Stimulated activated CD4-positive, alpha-beta T cell treated with anti-CD3 and anti-CD28 coated beads, Interleukin-15, amount 100 ng/mL, for 1 hour (primary cell): ENCODE measurements at regions not wholly inside any gene's neighbourhood (a gene's known extent, or its start where the extent isn't known, plus 50 kb on each side); places are given as distances from the start of the nearest gene placed in this dataset.
"Not testable (repeated sequence)": the region's sequence is repeated elsewhere in the genome, so short reads cannot be mapped to it uniquely, and the experiment has no call there.

Experiments
- DNase-seq, 2 donors: peaks; one replicate each; pipeline ENCODE4 v3.0.0-alpha.2; 2020; ENCODE audit warnings: low read depth in 1 of 2, low spot score in 1 of 2

DNA sequence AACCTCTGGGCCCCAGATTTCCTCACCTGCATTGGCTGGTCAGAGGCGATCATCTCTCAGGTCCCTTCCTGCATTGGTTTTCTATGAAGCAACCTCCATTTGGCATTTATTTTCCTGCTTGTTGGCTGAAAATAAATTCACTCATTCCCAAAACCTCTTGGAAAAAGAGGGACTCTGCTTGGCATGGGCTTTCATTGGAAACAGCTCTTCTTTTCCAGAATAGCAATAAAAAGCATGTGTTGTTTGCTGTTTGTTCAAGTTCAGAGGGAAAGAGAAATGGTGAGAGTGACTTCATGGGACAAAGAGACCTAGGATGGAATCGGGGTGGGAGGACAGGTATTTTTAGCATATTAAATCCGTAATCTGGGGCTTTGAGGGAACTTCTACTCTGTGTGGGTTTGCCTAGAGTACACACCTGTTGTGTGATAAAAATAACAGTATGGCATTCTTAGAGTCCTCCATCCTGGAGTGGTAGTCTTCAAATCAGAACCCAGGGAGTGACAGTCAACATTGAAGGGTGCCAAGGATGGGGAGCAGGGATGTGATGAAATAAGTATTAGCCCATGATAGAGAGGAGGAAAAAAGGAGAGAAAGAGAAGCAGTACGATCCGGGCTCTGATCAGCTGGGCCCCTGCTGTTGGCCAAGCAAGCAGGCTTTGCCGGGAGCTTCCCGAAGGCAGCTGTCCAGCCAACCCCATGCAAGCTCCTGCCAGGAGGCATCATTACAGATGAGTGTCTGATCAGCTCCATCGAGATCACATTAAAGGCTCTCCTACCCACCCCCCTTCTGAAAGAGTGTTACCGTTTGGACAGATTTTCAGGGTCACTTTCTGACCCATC lies 131.9 kb upstream of the NFIA start:
- DNase-seq, result no peak

DNA sequence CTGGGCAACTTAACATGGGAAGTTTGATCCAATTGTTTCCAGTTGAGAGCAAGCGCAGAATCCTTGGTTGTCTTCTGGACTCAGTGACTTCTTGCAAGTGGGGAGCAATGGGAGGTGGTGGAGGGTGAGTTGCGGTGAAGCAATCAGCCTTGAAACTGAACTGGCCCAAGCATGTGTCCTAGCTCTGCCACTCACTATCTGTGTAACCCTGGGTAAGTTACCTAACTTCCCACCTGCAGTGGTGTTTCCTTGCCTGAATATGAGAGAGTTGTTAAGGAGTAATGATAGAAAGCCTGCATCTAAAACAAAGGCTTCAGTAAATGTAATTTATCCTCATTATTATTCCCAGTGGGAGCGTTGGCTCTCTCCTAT lies 132.5 kb upstream of the NFIA start:
- no peak for DNase-seq

DNA sequence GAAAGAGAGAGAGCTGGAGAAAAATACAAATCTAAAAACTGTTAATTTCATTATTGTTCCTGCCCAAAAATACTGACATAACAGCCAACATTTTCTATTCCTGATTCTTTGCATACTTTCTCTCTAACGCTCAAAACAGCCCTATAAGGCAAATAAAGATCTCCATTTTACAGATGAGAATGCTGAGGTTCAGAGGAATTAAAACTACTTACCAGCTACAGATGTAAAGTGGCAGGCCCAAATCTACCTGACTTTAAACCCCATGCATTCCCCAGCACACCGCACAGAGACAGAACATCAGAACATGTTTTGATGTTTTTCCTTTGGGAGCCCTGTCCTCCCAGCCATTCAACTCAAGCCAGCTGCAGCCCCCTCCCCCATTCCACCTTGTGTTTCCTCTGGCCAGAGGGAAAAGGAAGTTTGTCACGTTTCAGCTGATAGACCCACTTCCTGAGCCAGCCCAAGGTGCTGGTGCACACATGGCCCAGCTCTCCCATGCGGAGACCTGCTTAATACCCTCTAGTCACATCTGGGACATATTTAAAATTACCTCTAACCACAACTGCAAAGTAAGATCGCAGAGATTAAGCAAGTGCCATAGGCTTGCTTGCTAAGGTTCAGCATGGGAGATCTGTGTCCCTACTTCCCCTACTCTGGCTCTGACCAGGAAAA lies 133.1 kb upstream of the NFIA start:
- DNase-seq, result no peak

DNA sequence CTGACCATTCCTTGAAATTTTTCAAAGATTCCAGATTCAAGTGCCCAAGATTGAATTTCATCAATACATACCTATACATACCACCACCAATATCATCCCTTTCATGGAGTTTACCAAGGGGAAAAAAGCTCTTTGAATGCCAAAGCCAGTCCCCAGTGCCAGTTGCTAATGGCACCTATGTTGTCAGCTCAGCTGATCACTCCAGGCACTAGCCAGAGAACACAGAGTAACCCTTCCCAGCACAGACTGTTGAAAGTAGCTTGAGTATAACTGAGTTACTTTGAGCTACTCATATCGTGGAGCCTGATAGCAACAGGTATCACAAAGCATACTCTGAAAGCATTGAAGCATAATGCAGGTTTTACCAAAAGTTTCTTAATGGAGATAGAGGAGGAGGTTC lies 133.9 kb upstream of the NFIA start:
- DNase-seq, result no peak

DNA sequence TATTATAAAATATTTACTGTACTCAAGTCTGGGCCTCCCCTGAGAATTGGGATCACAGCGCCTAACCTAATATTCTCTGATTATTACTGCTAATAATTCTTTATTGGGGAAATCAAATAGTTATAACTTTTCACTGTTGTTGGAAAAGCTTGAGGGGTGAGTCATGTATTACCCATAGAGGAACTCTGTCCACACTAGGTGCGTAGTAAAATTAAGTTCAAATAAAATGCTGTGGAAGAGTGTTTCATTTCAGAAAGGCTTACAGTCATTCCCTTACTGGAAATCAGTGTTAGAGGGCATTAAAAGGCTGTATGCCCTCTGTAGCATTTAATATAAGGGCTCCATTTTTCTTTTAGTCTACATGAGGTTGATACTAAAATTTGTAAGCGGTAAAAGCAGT lies 135.0 kb upstream of the NFIA start:
- no peak for DNase-seq

DNA sequence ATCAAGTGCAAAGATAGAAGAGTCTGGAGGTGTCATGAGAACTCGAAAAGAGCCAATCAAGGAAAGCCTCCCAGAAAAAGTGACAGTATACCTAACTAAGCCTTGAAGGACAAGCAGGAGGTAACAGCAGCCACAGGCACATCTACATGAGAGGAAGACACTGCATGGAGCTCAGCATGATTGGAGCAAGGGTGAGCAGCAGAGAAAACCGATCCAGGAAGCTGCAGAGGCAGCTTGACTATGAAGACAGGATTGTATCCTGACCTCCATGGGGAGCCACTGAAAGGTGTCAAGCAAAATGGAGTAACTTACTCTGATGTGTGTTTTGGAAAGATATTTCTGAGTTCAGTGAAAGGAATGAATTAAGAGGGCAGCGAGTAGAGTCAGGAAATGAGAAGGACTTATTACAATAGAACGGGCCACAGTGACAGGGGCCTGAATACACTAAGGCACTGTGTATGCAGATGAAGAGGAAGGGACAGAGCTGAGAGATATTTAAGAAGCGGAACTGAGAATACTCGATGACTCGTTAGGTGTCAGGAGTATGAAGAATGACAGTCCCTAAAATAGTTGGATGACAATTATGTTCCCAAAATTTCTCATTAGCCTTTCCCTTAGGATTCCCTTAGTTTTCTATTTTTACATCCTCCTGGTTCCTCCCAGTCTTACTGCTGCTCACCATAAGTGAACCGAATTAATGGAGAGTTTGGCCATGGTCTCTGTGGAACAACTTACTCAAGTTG lies 139.3 kb upstream of the NFIA start:
- DNase-seq, result no peak

DNA sequence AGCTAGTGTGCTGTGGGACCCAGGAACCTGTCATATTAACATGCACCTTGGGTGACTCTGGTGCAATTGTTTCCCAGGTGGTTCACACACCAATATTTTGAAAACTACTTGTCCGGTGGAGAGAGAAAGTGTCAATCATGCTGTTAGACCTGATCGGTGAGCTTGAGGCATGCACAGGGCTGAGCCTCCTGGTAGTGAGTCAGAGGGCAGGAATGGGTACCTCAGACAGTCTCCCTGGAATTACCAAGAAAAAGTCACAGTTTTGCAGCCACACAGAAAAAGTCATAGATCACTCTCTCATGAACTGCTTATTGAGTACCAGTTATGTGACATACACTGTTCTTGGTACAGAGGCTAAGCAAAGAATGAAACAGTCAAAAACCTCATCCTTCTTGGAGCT lies 140.1 kb upstream of the NFIA start:
- no peak for DNase-seq

DNA sequence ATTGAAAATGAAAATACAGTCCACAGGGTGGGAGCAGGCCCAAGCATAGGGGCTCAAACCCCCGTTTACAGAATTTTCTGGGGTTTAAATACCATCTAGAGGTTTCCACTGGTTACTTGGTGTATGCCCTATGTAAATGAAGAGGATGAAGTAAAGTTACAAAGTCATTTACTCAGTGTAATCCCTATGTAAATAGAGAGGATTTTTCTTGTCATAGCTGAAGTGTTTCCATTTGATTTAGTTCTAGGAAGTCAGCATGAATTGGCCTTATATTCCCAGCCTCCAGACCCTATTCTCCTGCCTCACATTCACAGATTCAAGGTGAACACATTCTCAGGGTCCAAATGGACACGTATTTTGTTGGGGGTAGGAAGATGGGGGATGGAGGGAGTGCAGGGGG lies 141.7 kb upstream of the NFIA start:
- not testable (repeated sequence) for DNase-seq

DNA sequence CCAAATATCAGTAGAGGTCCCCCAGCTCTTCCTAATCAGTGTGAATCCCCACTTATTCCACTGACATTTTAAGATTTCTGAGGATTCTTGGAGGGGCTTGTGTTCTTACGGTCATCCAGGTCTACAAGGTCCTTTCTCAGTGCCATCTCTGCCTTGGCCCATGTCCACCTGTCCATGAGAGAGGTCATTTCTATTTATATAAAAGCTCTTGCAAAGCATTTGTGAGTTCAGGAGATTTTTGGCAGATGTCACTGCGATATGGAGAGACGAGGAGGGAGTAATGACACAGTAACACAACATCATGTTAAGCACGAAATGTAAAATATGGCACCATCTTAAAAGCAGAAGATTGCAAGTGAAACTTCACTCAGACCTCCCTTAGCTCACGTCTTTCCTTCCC lies 144.6 kb upstream of the NFIA start:
- no peak for DNase-seq

DNA sequence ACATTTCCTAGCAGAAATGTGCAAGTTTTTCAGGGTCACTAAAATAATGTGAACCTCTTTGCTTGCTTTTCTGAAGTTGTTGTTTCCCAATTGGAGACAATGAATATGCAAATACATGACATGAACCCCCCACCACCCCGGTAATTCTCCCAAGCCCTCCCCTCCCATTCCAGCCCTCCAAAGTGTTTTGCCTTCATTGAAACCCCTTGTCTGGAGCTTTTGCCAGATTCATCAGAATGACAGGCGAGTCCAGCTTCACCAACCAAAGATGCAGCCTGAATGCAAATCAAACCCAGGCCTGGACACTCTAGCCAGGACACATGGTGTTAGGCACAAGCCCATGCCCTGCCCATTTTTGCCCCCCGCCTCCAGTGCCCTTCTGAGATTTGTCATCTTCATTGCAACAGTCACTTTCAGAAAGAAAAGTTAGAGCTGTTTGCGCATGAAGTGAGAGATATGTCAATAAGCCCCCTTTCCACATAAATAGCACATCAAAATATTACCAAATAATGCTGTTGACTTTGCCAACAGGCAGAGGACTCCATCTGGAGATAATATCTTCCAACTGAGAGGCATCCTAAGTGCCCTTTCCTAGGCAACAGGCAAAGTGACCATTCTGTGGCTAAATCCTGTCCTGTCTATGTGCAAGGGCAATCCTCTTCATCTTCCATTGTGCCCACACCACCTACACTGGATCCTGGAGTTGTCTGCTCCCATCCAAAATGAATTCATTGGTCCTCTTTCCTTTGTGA lies 145.6 kb upstream of the NFIA start:
- DNase-seq, result no peak

DNA sequence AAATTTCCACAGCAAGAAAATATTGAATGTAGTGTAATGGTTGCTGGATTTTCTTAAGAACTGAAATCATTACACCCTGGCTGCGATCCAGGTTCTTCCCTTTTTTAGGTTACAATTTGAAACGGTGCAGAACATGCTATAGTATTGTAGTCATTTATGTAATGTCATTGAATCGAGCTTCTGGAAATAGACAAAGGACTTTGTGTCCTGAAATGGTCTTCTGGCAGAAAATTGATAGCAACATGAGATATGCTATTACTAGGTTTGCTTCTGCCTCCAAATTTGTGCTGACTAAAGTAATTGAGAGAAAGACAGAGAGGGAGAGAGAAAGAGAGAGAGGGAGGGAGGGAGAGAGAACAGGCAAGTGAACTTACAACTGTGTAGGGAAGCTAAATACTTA lies 146.2 kb upstream of the NFIA start:
- no peak for DNase-seq

DNA sequence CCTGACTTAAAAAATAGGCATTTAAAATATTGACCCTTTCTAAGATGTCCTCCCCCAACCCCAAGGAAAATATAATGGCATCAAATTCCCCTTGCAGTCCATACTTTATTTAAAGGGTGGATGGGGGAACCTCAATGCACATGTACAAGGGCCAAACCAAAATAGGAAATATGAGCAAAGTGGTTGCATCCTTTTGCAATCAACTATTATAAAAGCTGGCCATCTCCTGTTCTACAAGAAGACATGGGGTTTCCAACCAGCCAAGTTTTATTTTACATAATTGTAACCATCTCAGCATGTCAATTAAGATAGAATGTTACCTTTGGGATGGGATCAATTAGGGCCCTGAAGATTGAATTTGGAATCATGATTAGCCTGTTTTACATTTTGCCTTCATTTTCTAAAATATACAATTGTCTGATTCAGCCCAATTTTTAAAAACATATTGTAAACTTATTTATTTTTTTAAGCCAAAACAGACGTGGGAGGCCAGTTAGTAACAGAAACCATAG lies 146.7 kb upstream of the NFIA start:
- DNase-seq, result no peak

DNA sequence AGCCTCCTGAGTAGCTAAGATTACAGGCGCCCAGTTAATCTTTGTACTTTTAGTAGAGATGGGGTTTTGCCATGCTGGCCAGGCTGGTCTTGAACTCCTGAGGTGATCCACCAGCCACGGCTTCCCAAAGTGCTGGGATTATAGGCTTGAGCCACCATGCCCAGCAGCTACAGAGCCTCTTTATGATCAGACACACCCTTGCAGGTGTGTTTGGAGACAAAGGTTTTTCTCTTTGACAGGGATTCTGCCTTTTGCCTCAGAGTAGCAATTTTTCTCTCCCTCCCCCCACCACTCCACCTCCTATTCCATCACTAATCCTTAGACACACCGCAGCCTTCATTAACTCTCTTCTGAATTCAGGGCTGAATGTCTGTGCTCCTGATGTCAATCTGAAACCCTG lies 152.2 kb upstream of the NFIA start:
- DNase-seq, result no peak

DNA sequence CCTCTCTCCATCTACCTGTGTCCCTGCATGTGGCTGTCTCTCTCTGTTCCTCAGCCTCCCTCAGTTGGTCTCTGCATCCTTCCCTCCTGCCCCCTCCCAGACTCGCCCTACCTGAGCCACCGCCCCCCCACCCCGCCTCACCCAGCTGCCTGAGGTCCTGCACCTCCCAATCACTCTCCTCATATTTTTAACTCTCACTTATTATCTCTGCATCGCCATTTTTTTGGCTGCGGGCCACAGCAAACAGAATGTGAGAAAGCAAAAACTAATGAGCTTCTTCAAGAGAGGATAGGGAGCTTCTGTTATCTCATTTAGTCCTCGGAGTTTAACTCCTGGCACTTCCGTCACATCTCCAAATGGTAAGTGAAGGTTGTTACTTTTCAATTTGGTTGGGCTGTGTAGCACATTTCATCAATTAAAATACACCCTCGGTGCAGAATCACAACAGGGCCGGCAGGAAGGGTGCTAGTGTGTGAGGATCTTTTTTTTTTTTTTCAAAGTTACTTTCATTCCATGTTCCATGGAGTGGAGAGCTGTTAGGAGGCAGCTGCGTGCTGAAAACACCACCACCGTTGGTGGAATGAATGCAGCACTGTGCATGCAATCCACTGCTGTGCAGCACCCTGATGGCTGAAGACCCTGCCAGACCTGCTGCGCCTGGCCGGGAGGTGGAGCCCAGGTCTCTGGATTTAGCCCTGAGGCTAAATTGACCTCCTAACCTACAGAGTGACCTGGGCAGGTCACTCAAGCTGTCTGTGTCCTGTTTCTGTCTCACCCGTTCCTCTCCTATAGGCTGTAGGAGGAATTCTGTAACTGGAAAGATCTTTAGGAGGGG lies 157.2 kb upstream of the NFIA start:
- no peak for DNase-seq

DNA sequence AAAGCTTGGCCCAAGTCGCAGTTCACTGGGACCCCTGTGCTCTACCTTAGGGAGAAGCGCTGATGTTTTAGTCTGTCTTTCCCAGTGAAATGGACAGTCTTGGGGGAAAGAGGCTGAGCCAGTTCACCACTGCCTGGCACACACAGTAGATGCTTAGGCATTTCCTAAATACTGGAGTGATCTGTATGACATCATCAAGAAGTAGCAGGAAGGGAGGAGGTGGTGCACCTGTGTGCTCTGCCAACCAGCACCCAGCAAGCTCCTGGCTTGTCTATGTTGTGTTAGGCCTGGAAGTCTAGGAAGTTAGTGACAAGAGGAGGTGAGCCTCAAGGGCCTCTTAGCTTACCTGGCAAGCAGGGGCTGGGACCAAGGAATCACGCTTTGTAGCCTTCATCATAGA lies 158.2 kb upstream of the NFIA start:
- DNase-seq, result no peak

DNA sequence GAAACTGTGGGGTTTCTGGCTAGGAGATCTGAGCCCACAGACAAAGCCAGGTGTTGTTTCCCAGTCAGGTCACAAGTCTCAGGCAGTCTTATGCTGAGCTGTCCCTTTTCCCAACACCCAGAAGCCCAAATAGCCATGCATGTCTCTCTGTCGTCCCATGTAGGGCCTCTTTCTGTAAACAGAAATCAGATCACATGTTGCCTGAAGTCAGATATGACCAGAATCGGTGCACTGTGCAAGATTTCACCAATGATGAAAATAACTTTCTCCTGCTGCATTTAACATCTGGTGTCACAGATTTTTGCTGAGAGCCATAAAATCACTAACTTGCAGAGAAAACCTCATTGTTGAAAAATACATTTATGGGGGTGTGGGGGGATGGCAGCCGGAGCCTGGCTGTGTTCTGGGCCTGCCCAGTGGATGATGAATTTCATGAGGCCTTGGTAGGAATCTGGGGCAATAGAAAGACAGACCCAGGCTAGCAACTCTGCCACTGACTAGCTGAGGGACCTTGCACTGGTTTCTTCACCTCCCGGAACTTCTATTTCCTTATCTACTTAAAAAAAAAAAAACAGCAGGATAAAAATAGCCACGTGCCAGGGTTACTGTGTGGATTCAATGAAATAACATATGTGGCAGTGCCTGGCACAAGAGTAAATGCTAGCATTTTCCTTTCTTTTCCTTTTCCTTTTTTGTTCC lies 158.8 kb upstream of the NFIA start:
- no peak for DNase-seq

DNA sequence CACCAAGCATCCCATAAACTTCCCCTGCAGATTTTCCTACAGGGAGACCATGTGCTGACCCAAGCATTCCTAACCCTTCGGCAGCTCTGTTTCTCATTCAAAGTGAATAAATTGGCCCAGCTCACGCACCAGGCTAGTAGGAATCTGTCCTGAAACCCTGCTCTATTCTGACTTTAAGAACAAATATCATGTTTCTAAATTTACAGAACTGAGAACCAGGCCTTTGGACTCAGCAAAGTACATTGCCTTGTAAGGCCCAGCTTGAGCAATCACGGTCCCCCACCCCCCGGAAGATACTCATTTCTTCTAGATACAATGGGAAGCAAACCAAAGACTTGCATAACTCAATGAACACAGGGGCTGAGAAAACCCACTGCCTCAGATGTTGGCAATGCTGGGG lies 160.1 kb upstream of the NFIA start:
- DNase-seq, result no peak

DNA sequence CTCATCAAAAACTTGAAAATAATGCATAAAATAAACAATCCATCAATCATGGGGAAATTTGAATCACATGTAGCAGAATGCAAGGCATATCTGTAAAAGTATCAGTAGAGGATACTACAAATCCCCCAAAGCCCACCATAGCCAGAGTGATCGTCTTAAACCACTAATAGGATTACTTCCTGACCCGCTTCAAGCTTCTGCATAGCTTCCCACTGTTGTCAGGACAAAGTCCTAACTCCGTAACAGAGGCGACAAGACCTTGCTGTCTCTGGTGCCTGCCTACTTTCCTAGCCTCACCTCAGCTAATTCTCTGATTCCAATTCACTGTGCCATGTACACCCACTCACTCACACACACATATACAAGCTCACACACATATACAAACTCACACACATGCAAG lies 161.2 kb upstream of the NFIA start:
- DNase-seq, result no peak

DNA sequence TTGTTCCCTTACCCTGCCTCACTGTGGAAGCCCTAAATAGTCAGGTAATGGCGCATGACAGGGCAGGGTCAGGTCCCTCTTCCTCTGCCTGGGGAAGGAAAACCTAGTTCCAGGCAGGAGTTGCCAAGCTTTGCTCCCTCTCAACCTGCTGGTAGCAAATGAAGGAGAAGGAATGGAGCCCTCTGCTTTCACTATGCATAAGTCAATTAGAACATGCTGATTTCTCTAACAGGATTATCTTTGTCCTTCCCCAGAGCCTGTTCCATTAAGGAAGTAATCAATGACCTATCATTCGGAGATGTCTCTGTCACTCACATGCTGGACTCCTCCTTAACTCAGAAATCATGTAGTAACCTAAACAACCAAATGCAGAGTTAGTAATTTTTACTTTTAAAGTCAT lies 161.8 kb upstream of the NFIA start:
- DNase-seq, result no peak

DNA sequence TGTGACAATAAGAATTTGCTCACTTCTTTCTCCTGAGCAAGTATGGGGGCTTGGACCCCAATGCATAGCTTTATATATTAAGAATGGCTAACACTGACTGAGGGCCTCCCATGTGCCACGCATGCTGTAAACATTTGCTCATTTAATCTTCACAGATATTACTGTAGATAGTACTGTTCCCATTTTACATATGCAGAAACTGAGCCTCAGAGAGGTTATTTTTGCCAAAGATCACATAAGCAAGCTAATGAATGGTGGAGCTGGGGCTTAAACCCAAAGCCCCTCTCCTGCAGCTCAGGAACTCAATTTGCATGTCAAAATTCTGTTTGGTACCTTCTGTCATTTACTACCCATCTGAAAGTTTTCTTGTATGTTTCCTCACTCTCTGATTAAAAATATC lies 163.5 kb upstream of the NFIA start:
- no peak for DNase-seq
